ENCODE measurements at regions not wholly inside any gene's neighbourhood (a gene's known extent, or its start where the extent isn't known, plus 50 kb on each side); places are given as distances from the start of the nearest gene placed in this dataset.
"Not testable (repeated sequence)": the region's sequence is repeated elsewhere in the genome, so short reads cannot be mapped to it uniquely, and the experiment has no call there.

- no peak for DNase-seq
These were observed 815.3 kb downstream of the RNF144A start for GRCh38 chr2:7732497-7732896.

DNA sequence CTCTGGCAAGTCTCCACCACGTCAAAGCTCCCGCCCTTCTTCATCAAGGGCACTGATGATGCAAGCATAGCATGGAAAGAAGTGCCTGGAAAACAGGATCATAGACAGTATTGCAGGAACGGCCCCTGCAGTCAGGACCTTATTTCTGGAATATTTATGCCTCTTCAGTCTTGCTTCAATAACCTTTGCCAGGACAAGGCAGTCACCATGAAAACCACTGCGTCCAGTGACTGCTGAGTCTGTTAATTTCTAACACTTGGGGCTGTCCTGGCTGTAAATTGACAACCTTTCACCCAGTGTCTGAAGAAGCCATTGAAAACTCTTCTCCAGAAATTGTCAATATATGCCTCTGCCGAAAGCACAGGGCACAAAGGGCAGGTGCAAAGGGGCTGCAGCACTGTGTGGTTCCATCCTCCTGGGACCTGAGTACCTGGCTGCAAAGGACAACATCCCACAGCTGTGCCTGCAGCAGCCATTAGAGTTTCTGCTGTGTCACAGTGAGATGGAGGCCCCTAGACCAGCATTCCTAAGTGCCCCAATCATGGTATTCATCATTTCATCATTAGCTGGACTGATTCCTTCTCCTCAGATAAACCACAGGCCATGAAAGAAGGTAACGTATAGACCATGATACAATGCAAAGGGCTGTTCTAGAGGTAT lies 819.6 kb downstream of the RNF144A start:
- no peak for DNase-seq

- no peak for DNase-seq
These were observed 821.4 kb downstream of the RNF144A start for GRCh38 chr2:7738596-7738995.

DNA sequence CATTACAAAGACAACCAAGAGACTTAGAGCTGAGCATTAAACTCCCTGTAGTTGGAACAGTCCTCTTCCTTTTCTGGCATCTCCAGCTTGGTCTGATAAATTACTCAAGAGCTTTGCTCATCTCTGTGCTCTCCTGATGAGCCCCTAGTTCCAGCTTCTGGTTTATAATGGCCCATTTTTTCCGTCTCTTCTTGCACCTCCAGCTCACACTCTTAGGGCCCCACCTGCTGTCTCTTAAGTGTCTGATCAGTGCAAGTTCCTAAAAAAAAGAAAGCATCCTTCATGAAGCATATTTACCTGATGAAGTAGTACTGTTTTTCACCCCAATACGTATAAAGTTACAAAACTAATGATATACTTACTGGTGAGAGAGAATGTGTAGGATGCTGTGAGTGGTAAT lies 822.9 kb downstream of the RNF144A start:
- no peak for DNase-seq

- DNase-seq, result no peak
These were observed 825.1 kb downstream of the RNF144A start for GRCh38 chr2:7742301-7742700.

DNA sequence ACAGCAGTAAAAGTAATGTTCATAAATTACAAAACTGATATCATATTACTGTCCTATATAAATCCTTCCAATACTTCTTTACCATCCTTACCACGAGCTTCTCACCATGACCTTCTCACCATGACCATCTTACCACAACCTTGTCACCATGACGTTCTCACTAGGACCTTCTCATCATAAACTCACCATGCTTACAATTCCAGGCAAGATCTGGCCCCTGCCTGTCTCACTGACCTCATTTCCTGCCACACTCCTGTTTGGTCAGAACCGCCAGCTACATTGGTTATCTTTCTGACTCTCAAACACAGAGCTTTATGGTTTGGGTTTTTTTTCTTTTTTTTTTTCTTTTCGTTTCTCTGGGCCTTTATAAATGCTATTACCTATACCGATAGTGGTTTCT lies 827.6 kb downstream of the RNF144A start:
- DNase-seq, result no peak

GRCh38 chr2:7745369-7745768 lies 828.2 kb downstream of the RNF144A start:
- DNase-seq, result no peak

DNA sequence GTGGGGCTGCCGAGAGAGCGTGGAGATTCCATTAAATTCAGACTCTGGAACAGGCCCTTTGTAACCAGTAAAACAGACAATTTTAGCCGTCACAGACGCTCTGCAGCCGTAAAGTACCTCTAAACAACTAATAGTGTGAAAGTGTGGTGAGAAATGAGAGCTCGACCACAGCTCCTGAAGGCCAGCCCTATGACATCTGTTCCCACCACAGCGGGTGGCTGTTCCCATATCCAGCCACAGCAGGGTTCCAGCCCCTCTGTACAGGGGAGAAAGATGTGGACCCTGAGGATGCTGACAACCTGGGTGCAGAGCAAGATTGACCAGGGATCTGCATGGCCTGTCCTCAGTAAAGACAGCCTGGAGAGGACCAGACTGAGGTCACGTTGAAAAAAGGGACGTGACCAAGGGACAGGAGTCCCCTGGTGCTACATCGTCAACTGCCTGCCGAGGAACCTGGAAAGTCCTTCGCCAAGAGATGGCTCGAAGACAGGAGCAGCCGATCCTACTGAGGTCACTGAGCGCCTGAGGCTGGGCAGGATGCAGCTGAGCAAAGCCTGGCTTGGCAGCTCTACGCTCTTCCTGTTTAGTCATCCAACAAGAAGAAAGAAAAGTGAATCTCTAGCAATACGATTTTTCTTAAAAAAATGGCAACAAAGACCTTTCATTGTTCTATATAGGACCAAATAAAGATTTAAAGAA lies 831.7 kb downstream of the RNF144A start:
- DNase-seq, result no peak

GRCh38 chr2:7749895-7750559 lies 832.8 kb downstream of the RNF144A start:
- no peak for DNase-seq

DNA sequence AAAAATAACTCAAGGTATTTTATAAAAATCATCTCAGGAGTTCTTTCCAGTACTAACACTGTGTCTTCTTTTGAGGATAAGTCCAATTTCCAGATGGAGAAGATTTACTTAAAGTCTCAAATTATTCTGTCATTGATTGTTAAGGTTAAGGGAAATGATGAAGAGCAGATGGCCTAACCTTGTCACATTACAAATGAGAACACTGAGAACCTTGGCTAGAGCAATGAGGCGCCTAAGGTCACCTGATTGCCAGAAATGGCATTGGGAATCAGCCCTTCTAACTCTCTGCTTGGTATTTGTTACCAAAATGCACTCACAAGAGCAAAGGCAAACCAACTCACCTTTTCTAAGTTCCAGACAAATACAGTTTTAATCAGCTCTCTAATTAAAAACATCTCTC lies 835.1 kb downstream of the RNF144A start:
- DNase-seq, result no peak

GRCh38 chr2:7753777-7754176 lies 836.6 kb downstream of the RNF144A start:
- DNase-seq, result no peak

GRCh38 chr2:7755879-7756278 lies 838.7 kb downstream of the RNF144A start:
- DNase-seq, result no peak

- no peak for DNase-seq
These were observed 841.0 kb downstream of the RNF144A start for GRCh38 chr2:7758073-7758759.

GRCh38 chr2:7759898-7760297 lies 842.7 kb downstream of the RNF144A start:
- no peak for DNase-seq

DNA sequence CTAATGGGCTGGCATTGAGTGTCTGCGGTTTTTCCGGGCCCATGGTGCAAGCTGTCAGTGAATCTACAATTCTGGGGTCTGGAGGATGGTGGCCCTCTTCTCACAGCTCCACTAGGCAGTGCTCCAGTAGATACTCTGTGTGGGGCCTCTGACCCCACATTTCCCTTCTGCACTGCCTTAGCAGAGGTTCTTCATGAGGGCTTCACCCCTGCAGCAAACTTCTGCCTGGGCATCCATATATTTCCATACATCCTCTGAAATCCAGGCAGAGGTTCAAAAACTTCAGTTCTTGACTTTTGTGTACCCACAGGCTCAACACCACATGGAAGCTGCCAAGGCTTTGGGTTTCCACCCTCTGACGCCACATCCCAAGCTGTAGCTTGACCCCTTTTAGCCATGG lies 846.2 kb downstream of the RNF144A start:
- not testable (repeated sequence) for DNase-seq

DNA sequence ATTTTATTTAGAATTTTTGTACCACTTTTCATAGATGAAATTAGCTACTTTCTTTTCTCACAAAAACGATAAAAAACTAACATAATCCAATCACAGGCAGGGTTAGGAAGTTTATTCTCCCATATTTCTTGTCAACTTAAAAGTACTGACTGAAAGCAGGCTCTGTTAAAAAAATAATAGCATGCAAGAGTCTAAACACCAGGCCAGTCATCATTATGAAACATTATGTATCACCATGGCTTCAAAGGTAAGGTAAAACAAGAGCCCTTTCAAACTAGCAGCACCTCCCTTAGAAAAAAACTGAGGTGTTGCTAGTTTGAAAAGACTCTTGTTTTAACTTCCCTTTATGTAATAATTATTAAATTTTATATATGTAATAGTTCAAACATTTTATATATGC lies 848.0 kb downstream of the RNF144A start:
- no peak for DNase-seq

- DNase-seq, result no peak
These were observed 849.0 kb downstream of the RNF144A start for GRCh38 chr2:7766088-7766722.

GRCh38 chr2:7766978-7767565 lies 849.9 kb downstream of the RNF144A start:
- DNase-seq, result no peak

- no peak for DNase-seq
These were observed 850.7 kb downstream of the RNF144A start for GRCh38 chr2:7767902-7768301.

DNA sequence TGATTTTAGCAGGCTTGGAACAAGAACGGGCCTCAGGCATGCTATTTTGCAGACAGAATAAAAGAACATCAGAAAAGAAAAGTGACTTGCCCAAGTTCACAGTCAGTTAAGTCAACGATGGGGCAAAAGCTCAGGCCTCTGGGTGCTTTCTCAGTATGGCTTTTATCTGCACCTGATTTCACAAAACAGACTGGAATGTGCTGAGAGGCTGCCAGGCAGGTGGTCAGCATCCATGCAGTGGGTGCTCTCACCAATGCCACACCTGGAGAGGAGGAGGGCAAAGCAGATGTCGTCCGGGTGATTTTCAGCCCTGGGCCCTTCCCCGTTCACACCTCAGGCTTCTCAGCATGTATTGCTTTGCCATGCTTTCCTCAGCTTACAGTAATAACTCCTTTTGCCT lies 854.6 kb downstream of the RNF144A start:
- no peak for DNase-seq

- DNase-seq, result no peak
These were observed 856.4 kb downstream of the RNF144A start for GRCh38 chr2:7773362-7774360.
